ENCODE measurements at regions not wholly inside any gene's neighbourhood (a gene's known extent, or its start where the extent isn't known, plus 50 kb on each side); places are given as distances from the start of the nearest gene placed in this dataset.

GRCh38 chr13:24107955-24108614 lies 52.4 kb upstream of the SPATA13 start:
- DNase-seq (ENCODE audit: low read depth in 2 of 3, low spot score in 1 of 3): no peak

- no peak for DNase-seq (ENCODE audit: low read depth in 2 of 3, low spot score in 1 of 3)
Observed at GRCh38 chr13:24108615-24108965, 51.9 kb upstream of the SPATA13 start.

- no peak for DNase-seq (ENCODE audit: low read depth in 2 of 3, low spot score in 1 of 3)
Observed at GRCh38 chr13:24110011-24110410, 50.5 kb upstream of the SPATA13 start.

Data from stimulated activated CD4-positive, alpha-beta T cell treated with anti-CD3 and anti-CD28 coated beads, Interleukin-12 subunit alpha, Interleukin-12 subunit beta, amount 100 ng/mL, for 48 hours (primary cell).